ENCODE measurements at regions not wholly inside any gene's neighbourhood (a gene's known extent, or its start where the extent isn't known, plus 50 kb on each side); places are given as distances from the start of the nearest gene placed in this dataset.

GRCh38 chr3:71974786-71975185 is 189.8 kb upstream of the PROK2 start:
- Histone ChIP-seq H4K8ac (ENCODE audit: extremely low read depth, insufficient read depth, low read length) (no peak overlapping the region), H2BK15ac (ENCODE audit: low read length) (no peak overlapping the region), H3K4me2 (ENCODE audit: insufficient read depth in 1 of 2, low read depth in 2 of 2, low read length in 2 of 2) (no peak overlapping the region), H3K18ac (ENCODE audit: extremely low read depth, low read length) (no peak overlapping the region), H3K36me3 (ENCODE audit: control insufficient read depth in 2 of 4, insufficient read depth in 4 of 4, low read length in 3 of 4) (no peaks in the 10 kb centered on the region), H3K4ac (replicated peaks; ENCODE audit: insufficient read length, low read depth, low read length) (no peak overlapping the region), H3K27ac (ENCODE audit: low read depth, low read length) (no peak overlapping the region), H2BK5ac (ENCODE audit: low read depth, low read length) (no peak overlapping the region), H3K4me3 (ENCODE audit: extremely low read depth in 1 of 4, insufficient read depth in 2 of 4, low read depth in 3 of 4, low read length in 4 of 4) (no peak overlapping the region), H2BK12ac (ENCODE audit: low read depth, low read length) (no peak overlapping the region), H3K79me2 (ENCODE audit: control insufficient read depth in 1 of 2, insufficient read depth in 2 of 2, low read length in 2 of 2) (no peaks in the 10 kb centered on the region), H3K23me2 (ENCODE audit: low read depth, low read length) (no peaks in the 10 kb centered on the region), H3K79me1 (ENCODE audit: low read depth, low read length) (no peaks in the 10 kb centered on the region), H3K9ac (replicated peaks in 1 of 4; ENCODE audit: extremely low read depth in 1 of 4, low read depth in 3 of 4, low read length in 3 of 4) (no peak overlapping the region), H2AFZ (ENCODE audit: low read length) (no peak overlapping the region), H2BK20ac (ENCODE audit: low read length) (no peak overlapping the region), H4K5ac (ENCODE audit: insufficient read length, low read depth, low read length) (no peak overlapping the region), H3K4me1 (replicated peaks in 1 of 4; ENCODE audit: control insufficient read depth in 3 of 4, insufficient read depth in 4 of 4, low read length in 3 of 4) (no peaks in the 10 kb centered on the region), H3K23ac (ENCODE audit: insufficient read length) (no peak overlapping the region), H4K20me1 (replicated peaks in 1 of 2; ENCODE audit: control insufficient read depth in 1 of 2, insufficient read depth in 2 of 2, low read length in 2 of 2) (no peaks in the 10 kb centered on the region), H2AK5ac (ENCODE audit: low read depth, low read length) (no peak overlapping the region), H4K91ac (replicated peaks; ENCODE audit: insufficient read length, low read length) (no peak overlapping the region), H3K14ac (ENCODE audit: insufficient read length) (no peak overlapping the region), H3K9me3 (ENCODE audit: insufficient read depth in 2 of 2, low read depth in 1 of 2, low read length in 1 of 2) (peaks cover 0 to 3% of the 10 kb centered on the region in 2 experiments; a peak in 1 of 4 replicates), H2BK120ac (replicated peaks; ENCODE audit: low read depth, low read length) (no peak overlapping the region), H3K56ac (replicated peaks; ENCODE audit: insufficient read length, low read depth, low read length) (no peak overlapping the region), H3K27me3 (replicated peaks in 1 of 4; ENCODE audit: control insufficient read depth in 3 of 4, extremely low read depth in 1 of 4, insufficient read depth in 3 of 4, low read length in 3 of 4) (no peaks in the 10 kb centered on the region)
- 86% methylated on average over 3 of the region's 3 CpGs; no CpG with 5 or more reads in 1 of the 2 experiments for WGBS, 2 experiments (ENCODE audit: extremely low coverage in 1 of 2, insufficient coverage in 1 of 2, insufficient read length in 1 of 2, insufficient replicate concordance in 2 of 2, low coverage in 1 of 2, low lambda C conversion rate in 2 of 2, missing lambda C conversion rate in 1 of 2)
- no peak for FAIRE-seq
- CTCF ChIA-PET (ENCODE audit: partially characterized antibody), result interaction anchor here (0.8 to 2.4 kb wide), 5 partner anchors 10 to 126 kb away, joined by 3 to 7 read pairs (median 4); no protein-coding TSS in a partner anchor
- DNase-seq (ENCODE audit: low read depth in 1 of 2, low spot score in 2 of 2), result no peak
- POLR2A ChIA-PET (ENCODE audit: partially characterized antibody), result no interaction called here
- TF ChIP-seq JUND (IDR thresholded peaks at IDR 0.05; ENCODE audit: low read length) (no peak), BACH1 (IDR thresholded peaks at IDR 0.05; ENCODE audit: low read length) (no peak), POLR2AphosphoS5 (IDR thresholded peaks at IDR 0.05; ENCODE audit: low read depth, low read length) (no peak), JUN (IDR thresholded peaks at IDR 0.05; ENCODE audit: low read depth, low read length) (no peak), TAF1 (IDR thresholded peaks at IDR 0.05; ENCODE audit: low read depth, low read length) (no peak), ATF2 (IDR thresholded peaks at IDR 0.05; ENCODE audit: low read length) (no peak), RNF2 (IDR thresholded peaks at IDR 0.05; ENCODE audit: borderline replicate concordance, low read depth, low read length, missing control alignments, poor library complexity, severe bottlenecking) (no peak), CTCF (IDR thresholded peaks at IDR 0.05; ENCODE audit: control extremely low read depth in 1 of 3, insufficient read depth in 1 of 3, low read depth in 1 of 3, low read length in 3 of 3) (no peak), POLR2A (IDR thresholded peaks at IDR 0.05; ENCODE audit: control extremely low read depth in 1 of 2, low read depth in 2 of 2, low read length in 2 of 2) (no peak), PHF8 (conservative IDR thresholded peaks at IDR 0.05; ENCODE audit: low read depth, low read length) (no peak), KDM1A (IDR thresholded peaks at IDR 0.05; ENCODE audit: borderline replicate concordance, low read length) (no peak)

Measured in H1 (cell line).